Stimulated activated CD4-positive, alpha-beta T cell treated with anti-CD3 and anti-CD28 coated beads, Interleukin-15, amount 100 ng/mL, for 24 hours (primary cell): ENCODE measurements at regions not wholly inside any gene's neighbourhood (a gene's known extent, or its start where the extent isn't known, plus 50 kb on each side); places are given as distances from the start of the nearest gene placed in this dataset.
"Not testable (repeated sequence)": the region's sequence is repeated elsewhere in the genome, so short reads cannot be mapped to it uniquely, and the experiment has no call there.

ENCODE experiments used
- DNase-seq: peaks from one replicate; pipeline ENCODE4 v3.0.0-alpha.2; 2020

DNA sequence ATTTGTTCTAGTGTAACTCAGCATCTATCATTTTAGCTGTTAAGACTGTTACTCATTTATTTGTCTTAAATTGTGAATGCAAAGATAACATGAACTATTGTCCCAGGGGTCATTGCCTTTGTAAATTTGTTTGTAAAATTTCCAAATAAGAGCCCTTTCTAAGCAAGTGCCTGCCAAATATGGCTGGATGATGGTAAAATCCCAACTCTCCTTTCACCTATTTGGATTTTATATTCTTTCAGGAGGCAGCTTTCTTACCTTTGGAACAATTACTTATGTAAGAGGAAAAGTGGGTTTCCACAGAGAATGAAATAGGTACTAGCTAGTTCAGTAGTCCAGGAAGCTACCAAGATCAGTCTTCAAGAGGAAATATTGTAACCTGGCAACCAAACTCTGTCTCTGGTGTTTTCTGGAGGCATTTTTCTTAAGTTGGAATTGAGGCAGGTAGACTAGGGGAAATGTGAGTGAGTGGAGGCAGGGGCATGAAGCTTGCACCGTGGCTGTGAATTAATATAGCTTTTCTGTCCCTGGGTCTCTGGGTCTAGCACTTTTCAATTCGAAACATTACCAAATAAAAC, 88.5 kb upstream of the XIST start:
- no peak for DNase-seq

DNA sequence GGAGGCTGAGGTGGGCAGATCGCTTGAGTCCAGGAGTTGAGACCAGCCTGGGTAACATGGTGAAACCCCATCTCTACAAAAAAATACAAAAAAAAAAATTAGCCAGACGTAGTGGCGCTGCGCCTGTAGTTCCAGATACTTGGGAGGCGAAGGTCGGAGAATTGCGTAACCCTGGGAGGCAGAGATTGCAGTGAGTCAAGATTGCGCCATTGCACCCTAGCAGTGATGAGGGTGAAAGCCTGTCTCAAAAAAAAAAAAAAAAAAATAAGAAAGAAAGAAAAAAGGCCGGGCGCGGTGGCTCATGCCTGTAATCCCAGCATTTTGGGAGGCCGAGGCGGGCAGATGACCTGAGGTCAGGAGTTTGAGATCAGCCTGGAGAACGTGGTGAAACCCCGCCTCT, 85.3 kb upstream of the XIST start:
- DNase-seq, result not testable (repeated sequence)

DNA sequence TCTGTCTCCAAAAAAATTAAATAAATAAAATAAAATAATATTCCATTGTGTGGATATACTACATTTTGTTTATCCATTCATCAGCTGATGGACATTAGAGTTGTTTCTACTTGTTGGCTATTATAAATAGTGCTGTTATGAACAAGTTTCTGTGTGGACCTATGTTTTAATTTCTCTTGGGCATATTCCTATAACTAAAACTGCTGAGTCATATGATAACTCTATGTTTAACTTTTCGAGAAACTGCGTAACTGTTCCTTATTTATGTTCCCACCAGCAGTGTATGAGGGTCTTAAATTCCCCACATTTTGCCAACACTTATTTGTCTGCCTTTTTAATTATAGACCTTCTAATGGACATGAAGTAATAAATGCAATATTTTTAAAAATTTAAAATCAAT, 80.0 kb upstream of the XIST start:
- no peak for DNase-seq

DNA sequence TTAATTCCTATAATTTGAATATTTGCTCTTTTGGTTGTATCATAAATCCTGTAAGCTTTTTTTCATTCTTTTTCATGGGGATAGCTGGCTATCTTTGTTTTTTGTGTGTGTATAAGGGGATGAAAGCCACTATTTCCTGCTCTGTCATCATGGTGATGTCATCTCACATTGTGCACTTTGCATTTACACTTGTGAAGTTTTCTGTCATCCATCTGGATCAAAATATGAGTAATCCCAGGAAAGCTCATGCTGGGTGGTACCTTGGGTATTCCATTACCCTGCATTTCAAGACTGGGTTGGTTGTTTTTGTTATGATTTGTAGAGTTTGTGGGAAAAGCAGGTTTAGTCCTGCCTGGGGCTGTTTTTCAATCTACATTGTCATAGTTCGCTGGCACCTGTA, 77.8 kb upstream of the XIST start:
- no peak for DNase-seq

DNA sequence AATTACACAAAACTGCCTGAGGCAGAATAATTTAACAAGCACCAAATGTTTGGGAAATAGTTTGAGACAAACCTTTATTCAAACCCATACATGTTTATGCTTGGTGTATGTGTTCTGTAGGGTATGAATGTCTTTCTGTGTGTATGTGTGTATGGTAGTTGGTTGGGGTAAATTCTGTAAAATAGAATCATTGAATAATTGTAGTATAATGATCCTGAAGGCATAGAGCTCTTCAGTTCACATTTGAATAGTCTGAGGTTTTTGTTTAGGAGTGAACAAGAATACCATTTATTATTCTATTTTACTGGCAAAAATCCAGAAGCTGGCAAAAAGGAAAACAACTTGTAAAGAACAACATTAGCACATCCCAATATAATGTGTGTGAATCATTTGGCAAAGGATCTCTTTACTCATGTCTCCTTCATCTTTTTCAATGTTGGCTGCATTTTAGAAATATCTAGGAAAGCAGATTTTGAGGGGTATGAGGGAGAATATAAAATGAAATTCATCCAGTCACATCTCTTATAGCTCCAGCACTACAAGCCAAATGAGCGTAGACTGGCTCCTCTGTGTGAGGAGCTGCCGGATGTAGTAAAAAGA, 70.4 kb upstream of the XIST start:
- DNase-seq, result no peak

DNA sequence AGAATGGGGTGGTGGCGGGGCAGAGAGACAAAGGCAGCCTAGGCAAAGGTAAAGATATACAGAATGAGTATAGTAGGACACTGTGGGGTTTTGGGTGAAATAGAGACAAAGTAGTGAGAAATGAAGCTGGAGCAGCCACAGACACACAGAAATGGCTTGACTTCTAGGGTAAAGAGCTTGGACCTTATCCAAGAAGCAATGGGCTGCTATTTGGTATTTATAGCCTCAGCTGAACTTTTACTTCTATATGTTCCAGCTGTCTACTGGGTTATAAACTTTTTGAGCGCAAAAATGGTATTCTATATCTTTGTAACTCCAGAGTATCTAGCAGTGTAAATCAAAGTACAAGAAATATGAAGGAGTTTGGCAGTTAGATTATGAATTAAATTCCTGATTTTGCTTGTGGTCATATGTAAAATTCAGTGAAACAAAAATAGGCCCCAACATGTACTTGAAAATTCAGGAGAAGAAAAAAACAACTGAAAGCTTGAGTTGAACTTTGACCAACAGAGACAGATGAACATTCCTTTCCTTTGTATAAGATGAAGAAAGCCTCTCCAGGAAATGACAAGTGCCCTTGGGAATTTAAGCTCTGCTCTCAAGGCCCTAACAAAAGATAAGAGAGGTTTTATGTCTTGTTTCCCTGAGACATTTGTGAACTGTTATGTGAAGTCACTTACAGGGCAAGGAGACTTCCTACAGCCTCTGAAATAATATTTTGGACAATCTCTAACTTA, 64.6 kb upstream of the XIST start:
- DNase-seq, result no peak

DNA sequence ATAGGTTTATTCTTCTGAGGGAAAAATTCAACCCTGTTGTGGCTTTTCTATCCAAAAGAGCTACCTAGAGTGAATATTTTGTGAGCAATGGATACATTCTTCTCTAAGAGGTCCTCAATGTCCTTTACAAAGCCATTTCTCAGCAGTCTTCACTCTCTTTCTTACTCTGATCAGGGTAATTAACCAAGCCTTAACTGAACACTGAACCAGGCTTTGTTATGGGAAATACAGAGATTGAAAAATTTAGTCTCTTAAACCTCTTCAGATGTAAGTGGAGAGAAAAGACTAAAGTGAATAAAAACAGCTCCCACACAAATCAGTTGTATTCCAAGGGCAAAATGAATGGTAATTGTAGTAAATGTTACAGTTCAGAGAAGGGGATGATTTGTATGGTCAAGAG, 64.0 kb upstream of the XIST start:
- DNase-seq, result no peak

DNA sequence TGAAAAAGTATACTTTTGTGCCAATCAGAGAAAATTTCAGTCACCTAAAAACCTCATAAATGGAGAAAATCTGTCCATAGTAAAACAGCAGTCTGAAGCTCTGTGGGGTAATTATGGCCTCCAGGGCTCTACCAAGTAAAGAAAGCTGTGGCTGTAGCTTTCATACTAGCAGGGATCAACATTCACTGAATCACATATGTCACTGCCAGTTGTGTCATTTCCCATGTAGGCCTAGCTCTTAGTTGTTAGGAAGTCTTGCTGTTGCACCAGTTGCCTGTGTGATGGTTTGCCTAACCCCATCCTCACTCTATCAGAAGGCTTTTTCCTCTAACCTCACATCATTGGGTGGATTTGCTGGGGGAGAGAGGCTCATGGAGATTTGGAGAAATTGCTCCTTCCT, 62.3 kb upstream of the XIST start:
- DNase-seq, result not testable (repeated sequence)

DNA sequence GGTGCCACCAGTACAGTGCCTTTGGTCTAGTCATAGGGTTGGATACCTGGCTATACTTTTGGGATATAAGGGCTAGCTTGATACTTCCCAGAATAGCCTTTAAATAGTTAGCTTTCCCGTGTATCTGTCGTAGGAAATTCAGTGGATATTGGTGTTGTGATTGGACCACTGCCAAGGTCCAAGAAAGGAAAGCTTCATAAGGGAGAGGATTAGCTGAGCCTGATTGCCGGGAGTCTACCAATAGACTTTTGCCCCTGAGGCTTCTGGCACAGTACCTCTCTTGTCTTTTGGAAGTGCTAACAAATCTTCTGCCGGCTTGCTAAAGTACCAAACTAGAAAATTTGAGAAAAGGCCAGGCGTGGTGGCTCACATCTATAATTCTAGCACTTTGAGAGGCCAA, 61.1 kb upstream of the XIST start:
- DNase-seq, result no peak

DNA sequence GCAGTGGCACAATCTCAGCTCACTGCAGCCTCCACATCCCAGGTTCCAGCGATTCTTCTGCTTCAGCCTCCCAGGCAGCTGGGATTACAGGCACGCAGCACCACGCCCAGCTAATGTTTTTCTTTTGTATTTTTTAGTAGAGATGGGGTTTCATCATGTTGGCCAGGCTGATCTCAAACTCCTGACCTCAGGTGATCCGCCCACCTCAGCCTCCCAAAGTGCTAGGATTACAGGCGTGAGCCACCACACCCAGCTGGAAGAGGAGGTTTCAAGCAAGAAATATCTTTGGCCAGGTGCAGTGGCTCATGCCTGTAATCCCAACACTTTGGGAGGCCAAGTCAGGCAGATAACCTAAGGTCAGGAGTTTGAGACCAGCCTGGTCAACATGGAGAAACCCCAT, 59.4 kb upstream of the XIST start:
- DNase-seq, result not testable (repeated sequence)

DNA sequence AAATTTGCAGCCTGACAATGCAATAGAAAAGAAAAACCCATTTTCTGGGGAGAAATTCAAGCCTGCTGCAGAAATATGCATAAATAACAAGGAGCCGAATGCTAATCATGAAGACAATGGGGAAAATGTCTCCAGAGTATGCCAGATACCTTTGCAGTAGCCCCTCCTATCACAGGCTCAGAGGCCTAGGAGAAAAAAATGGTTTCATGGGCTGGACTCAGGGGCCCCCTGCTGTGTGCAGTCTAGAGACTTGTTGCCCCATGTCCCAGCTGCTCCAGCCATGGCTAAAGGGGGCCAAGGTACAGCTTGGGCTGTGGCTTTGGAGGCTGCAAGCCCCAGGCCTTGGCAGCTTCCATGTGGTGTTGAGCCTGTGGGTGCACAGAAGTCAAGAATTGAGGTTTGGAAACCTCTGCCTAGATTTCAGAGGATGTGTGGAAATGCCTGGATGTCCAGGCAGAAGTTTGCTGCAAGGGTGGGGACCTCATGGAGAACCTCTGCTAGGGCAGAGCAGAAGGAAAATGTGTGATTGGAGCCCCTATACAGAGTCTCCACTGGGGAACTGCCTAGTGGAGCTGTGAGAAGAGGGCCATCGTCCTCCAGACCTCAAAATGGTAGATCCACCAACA, 53.3 kb upstream of the XIST start:
- not testable (repeated sequence) for DNase-seq

DNA sequence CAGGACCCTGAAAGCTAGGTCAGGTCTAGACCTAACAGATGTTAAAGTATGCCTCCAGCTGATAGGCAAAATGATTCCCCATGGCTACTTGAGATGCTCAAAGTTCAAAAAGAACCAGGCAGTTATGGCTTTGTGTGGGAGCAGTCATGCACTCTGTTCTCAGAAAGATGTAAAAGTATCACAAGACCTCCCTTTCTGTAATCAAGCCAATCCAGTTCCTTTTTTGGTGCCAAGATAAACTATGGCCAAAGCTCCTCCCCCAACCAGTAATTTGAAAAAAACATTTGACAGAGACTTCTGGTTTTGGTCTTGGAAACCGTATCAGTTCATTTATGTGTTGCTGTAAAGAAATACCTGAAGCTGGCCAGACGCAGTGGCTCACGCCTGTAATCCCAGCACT, 51.4 kb upstream of the XIST start:
- DNase-seq, result no peak
